ENCODE measurements at regions not wholly inside any gene's neighbourhood (a gene's known extent, or its start where the extent isn't known, plus 50 kb on each side); places are given as distances from the start of the nearest gene placed in this dataset.

DNA sequence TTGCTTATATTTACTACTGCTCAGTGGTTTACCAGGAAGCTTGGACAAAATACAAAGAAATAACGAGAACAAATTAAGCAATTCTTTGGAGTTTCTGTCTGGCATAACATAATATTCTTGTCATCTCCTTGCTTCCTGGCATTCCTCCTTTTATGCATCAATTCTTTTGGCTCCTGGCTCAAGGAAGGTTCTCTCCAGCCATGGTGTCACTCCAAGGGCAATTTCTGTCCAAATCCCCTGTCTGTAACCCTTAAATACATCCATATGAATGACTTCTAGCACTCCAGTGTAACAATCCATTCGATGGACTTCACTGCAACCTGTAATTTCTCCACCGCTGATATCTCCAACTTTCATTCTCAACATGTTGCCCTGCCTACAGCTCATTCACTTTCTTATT is 617.7 kb upstream of the ANKRD30A start:
- DNase-seq, result no peak
- H3K27me3 ChIP-seq (ENCODE audit: control insufficient read depth in 3 of 3, insufficient read depth in 3 of 3, low read length in 2 of 3), result no peaks in the 10 kb centered on the region

DNA sequence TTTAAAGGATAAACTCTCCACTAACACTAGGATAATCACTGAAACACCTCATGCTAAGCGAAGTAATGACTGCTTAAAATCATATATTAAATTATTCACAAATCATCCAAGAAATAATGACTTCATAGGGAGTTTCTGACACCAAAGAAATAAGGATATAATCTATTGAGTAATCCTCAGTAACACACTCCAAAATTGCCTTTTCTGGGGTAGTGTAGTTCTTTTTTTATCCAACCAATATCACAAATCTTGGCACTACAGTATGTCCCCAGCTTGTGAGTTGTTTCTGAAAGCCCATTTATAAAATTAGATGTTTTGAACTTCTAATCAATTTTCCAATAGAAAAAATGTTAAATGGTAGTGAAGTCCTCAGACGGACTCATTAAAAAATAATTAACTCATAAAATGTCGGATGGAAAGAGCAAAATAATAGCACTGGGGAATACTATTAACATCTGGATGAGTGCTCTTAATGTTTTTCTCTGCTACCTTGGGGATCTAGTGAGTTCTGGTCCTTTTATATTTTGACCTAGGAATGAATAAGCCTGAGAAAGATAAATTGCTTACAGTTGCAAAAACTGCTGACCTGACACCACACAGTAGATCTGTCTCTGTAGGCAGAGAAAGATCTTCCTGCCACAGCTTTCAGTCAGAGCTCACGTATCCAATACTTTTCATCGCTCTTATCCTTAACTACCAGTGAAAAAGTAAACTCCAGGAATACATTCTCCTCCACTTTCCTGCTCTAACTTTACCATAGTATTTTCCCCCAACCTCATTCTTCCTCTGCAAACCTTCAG is 618.5 kb upstream of the ANKRD30A start:
- Histone ChIP-seq H3K27ac (ENCODE audit: low read depth in 1 of 2, low read length in 1 of 2) (no peak overlapping the region), H3K4me3 (no peak overlapping the region), H3K9ac (ENCODE audit: insufficient read depth in 1 of 2, low read length in 2 of 2) (no peak overlapping the region), H3K27me3 (ENCODE audit: control insufficient read depth in 3 of 3, insufficient read depth in 3 of 3, low read length in 2 of 3) (no peaks in the 10 kb centered on the region), H3K4me1 (ENCODE audit: control insufficient read depth in 5 of 5, insufficient read depth in 5 of 5, low read length in 5 of 5) (peaks cover 0 to 6% (median 0%) of the 10 kb centered on the region in 5 donors), H3K36me3 (ENCODE audit: control insufficient read depth in 4 of 4, insufficient read depth in 4 of 4, low read length in 4 of 4) (no peaks in the 10 kb centered on the region), H3K9me3 (ENCODE audit: control insufficient read depth in 4 of 4, insufficient read depth in 3 of 4, low read length in 3 of 4) (no peaks in the 10 kb centered on the region)
- 76 to 86% methylated on average over 5 of the region's 5 CpGs for WGBS, 2 donors
- DNase-seq (peak in 1 of 3 donors; percentile 22), ATAC-seq (ENCODE audit: insufficient read depth, low FRiP score) (no peak)
- TF ChIP-seq, protein P1, sequence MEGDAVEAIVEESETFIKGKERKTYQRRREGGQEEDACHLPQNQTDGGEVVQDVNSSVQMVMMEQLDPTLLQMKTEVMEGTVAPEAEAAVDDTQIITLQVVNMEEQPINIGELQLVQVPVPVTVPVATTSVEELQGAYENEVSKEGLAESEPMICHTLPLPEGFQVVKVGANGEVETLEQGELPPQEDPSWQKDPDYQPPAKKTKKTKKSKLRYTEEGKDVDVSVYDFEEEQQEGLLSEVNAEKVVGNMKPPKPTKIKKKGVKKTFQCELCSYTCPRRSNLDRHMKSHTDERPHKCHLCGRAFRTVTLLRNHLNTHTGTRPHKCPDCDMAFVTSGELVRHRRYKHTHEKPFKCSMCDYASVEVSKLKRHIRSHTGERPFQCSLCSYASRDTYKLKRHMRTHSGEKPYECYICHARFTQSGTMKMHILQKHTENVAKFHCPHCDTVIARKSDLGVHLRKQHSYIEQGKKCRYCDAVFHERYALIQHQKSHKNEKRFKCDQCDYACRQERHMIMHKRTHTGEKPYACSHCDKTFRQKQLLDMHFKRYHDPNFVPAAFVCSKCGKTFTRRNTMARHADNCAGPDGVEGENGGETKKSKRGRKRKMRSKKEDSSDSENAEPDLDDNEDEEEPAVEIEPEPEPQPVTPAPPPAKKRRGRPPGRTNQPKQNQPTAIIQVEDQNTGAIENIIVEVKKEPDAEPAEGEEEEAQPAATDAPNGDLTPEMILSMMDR (IDR thresholded peaks at IDR 0.05; ENCODE audit: control extremely low read depth, extremely low read depth), result no peak

More for the DNA sequence above, 617.7 kb upstream of the ANKRD30A start:
- WGBS, 2 donors, result 63 to 85% methylated on average over 3 of the region's 3 CpGs
- H3K27ac ChIP-seq (ENCODE audit: low read depth in 1 of 2, low read length in 1 of 2), result no peak overlapping the region
- no peak for ATAC-seq (ENCODE audit: insufficient read depth, low FRiP score)
- no peaks in the 10 kb centered on the region for H3K36me3 ChIP-seq (ENCODE audit: control insufficient read depth in 4 of 4, insufficient read depth in 4 of 4, low read length in 4 of 4)
- H3K4me1 ChIP-seq (ENCODE audit: control insufficient read depth in 5 of 5, insufficient read depth in 5 of 5, low read length in 5 of 5), result peaks cover 0 to 6% (median 0%) of the 10 kb centered on the region in 5 donors
- H3K4me3 ChIP-seq, result no peak overlapping the region
- H3K9me3 ChIP-seq (ENCODE audit: control insufficient read depth in 4 of 4, insufficient read depth in 3 of 4, low read length in 3 of 4), result no peaks in the 10 kb centered on the region
- TF ChIP-seq, protein P1 (IDR thresholded peaks at IDR 0.05; ENCODE audit: control extremely low read depth, extremely low read depth), result no peak
- H3K9ac ChIP-seq (ENCODE audit: insufficient read depth in 1 of 2, low read length in 2 of 2), result no peak overlapping the region

DNA sequence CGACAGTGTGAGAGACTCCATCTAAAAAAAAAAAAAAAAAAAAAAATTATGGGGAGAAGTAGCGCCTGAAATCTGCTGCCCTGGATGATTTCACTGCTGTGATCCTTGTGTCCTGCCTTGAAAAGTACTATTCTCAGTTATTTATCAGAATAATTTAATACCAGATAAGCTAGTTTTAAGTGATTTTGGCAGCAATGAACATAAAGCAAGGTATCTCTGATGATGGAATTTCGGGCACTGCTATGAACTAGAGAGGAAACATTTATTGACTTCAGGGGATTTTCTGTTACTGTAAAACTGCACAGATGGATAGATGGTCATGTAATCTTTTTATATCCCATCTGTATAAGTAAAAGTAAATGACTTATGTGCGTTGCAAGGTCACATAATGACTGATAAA is 619.1 kb upstream of the ANKRD30A start:
- 47 to 71% methylated on average over 4 of the region's 4 CpGs for WGBS, 2 donors
- TF ChIP-seq, protein P1 (IDR thresholded peaks at IDR 0.05; ENCODE audit: control extremely low read depth, extremely low read depth), result no peak
- peaks cover 0 to 6% (median 0%) of the 10 kb centered on the region in 5 donors for H3K4me1 ChIP-seq (ENCODE audit: control insufficient read depth in 5 of 5, insufficient read depth in 5 of 5, low read length in 5 of 5)
- H3K9me3 ChIP-seq (ENCODE audit: control insufficient read depth in 4 of 4, insufficient read depth in 3 of 4, low read length in 3 of 4), result no peaks in the 10 kb centered on the region
- no peak overlapping the region for H3K4me3 ChIP-seq
- H3K36me3 ChIP-seq (ENCODE audit: control insufficient read depth in 4 of 4, insufficient read depth in 4 of 4, low read length in 4 of 4), result no peaks in the 10 kb centered on the region
- no peak overlapping the region for H3K27ac ChIP-seq (ENCODE audit: low read depth in 1 of 2, low read length in 1 of 2)
- H3K9ac ChIP-seq (ENCODE audit: insufficient read depth in 1 of 2, low read length in 2 of 2), result no peak overlapping the region
- no peaks in the 10 kb centered on the region for H3K27me3 ChIP-seq (ENCODE audit: control insufficient read depth in 3 of 3, insufficient read depth in 3 of 3, low read length in 2 of 3)
- no peak for DNase-seq
- ATAC-seq (ENCODE audit: insufficient read depth, low FRiP score), result no peak
